WI38 (cell line): ENCODE measurements at regions not wholly inside any gene's neighbourhood (a gene's known extent, or its start where the extent isn't known, plus 50 kb on each side); places are given as distances from the start of the nearest gene placed in this dataset.

ENCODE experiments used
- H3K4me3 ChIP-seq: 2 replicates; pipeline ENCODE4 v1.5.1; 2011; ENCODE audit warnings: low read depth, mild to moderate bottlenecking, control low read depth, low read length
- CTCF ChIP-seq: IDR thresholded peaks from 2 replicates; pipeline ENCODE4 v1.5.1; 2012; ENCODE audit warnings: low read depth, mild to moderate bottlenecking, control low read depth, low read length

DNA sequence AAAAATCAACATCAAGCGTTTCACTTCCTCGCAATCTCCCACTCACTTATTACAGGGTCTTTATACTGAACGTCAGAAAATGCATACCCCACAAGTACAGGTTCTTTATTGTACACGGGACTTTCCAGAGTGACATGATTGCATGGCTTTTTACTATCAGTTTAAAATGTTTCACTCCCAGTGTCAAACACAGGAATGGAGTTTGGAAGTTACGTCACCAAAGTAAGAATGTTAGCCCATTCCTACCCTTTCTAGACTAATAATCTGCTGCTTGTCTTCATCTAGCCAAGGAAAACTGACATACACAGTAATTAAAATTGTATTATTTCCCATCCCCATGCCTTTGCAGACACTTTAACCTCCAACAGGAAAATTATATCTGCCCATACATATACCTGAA lies 624.2 kb downstream of the BCL11B start:
- no peak for TF ChIP-seq CTCF
- no peak overlapping the region for H3K4me3 ChIP-seq

DNA sequence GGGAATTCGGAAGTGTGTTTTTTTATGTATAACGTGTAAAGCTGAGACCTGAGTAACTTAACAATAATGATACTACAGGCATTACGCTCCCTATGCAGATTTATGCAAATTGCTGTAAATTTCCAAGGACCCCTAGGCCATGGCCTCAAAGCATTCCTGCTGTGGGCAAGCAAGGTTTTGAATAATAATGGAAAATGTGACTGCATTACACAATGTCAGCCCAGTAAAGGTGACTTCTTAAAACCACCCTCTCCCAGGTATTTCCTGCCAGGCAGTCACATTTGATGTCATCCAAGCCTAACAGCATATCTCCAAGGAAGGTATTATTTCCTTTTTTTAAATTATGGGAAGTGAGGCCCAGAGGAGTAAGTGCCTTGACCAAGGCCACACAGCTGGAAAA lies 621.0 kb downstream of the BCL11B start:
- no peak overlapping the region for H3K4me3 ChIP-seq
- TF ChIP-seq CTCF: no peak

- no peak overlapping the region for H3K4me3 ChIP-seq
These were observed 607.0 kb downstream of the BCL11B start for GRCh38 chr14:98665007-98665406.

DNA sequence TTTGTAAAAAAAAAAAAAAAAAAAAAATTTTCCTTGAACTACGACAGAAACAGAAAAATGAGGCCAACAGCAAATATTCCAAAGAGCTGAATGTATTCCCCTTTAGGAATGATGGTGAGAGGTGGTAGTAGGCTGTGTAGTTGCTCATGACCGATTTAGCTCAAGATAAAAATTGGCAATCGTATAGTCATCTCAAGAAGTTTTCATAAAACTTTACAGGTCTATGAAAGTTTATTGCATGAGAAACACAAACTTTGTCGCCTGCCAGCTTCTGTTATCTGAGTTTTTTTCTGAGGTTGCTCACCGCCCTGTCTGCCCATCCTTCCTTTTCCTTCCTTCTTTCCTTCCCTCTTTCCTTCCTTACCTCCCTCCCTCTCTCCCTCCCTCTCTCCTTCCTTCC lies 605.5 kb downstream of the BCL11B start:
- H3K4me3 ChIP-seq: no peak overlapping the region
- no peak for TF ChIP-seq CTCF

More at GRCh38 chr14:98665007-98665406, 607.0 kb downstream of the BCL11B start:
- no peak for TF ChIP-seq CTCF

GRCh38 chr14:98682033-98682432 lies 590.0 kb downstream of the BCL11B start:
- no peak overlapping the region for H3K4me3 ChIP-seq
- TF ChIP-seq CTCF: no peak

- no peak overlapping the region for H3K4me3 ChIP-seq
These were observed 589.3 kb downstream of the BCL11B start for GRCh38 chr14:98682726-98683125.

GRCh38 chr14:98684468-98684867 lies 587.5 kb downstream of the BCL11B start:
- H3K4me3 ChIP-seq: no peak overlapping the region
- TF ChIP-seq CTCF: no peak

More at GRCh38 chr14:98682726-98683125, 589.3 kb downstream of the BCL11B start:
- TF ChIP-seq CTCF: no peak
